Suprapubic skin (tissue), 4 donors: ENCODE measurements at regions not wholly inside any gene's neighbourhood (a gene's known extent, or its start where the extent isn't known, plus 50 kb on each side); places are given as distances from the start of the nearest gene placed in this dataset.

Experiments
- DNase-seq, 2 donors: peaks; one replicate each; pipeline ENCODE4 v3.0.0-alpha.2; 2019; ENCODE audit warnings: low spot score in 2 of 2
- H3K27ac ChIP-seq: fragments of 200-600 bp; sonication (generic); one replicate; pipeline ENCODE4 v1.5.1; 2019
- H3K27me3 ChIP-seq: fragments of 200-600 bp; sonication (generic); one replicate; pipeline ENCODE4 v1.5.1; 2019
- H3K36me3 ChIP-seq: fragments of 200-600 bp; sonication (generic); one replicate; pipeline ENCODE4 v1.5.1; 2019
- H3K4me1 ChIP-seq: fragments of 200-600 bp; sonication (generic); one replicate; pipeline ENCODE4 v1.5.1; 2019
- H3K4me3 ChIP-seq: fragments of 200-600 bp; sonication (generic); one replicate; pipeline ENCODE4 v1.5.1; 2019; ENCODE audit warnings: mild to moderate bottlenecking
- H3K9me3 ChIP-seq: fragments of 200-600 bp; sonication (generic); one replicate; pipeline ENCODE4 v1.5.1; 2019
- CTCF ChIP-seq, 2 donors: fragments of 200-600 bp in 1 of 2; fragments of 450-650 bp in 1 of 2; sonication (generic) in 1 of 2; IDR thresholded peaks; one replicate each; pipeline ENCODE4 v1.5.1; 2016 to 2019; ENCODE audit warnings: antibody characterized with exemption in 2 of 2, mild to moderate bottlenecking in 1 of 2, moderate library complexity in 1 of 2
- EP300 ChIP-seq: sonication (generic); formaldehyde crosslinking; IDR thresholded peaks from one replicate; pipeline ENCODE4 v1.6.1; 2017; ENCODE audit warnings: antibody characterized with exemption
- POLR2A ChIP-seq, 2 donors: fragments of 450-650 bp; IDR thresholded peaks; one replicate each; pipeline ENCODE4 v1.6.1; 2017; ENCODE audit warnings: antibody characterized with exemption in 2 of 2, mild to moderate bottlenecking in 2 of 2, moderate library complexity in 2 of 2
- POLR2AphosphoS5 ChIP-seq, 3 donors: sonication (generic); formaldehyde crosslinking; IDR thresholded peaks; one replicate each; pipeline ENCODE4 v1.6.1; 2017; ENCODE audit warnings: antibody characterized with exemption in 3 of 3
- WGBS: methylation state at CpG from one replicate; pipeline ENCODE4 v1.1.5; 2018; 5-methylcytosine and 5-hydroxymethylcytosine counted together

DNA sequence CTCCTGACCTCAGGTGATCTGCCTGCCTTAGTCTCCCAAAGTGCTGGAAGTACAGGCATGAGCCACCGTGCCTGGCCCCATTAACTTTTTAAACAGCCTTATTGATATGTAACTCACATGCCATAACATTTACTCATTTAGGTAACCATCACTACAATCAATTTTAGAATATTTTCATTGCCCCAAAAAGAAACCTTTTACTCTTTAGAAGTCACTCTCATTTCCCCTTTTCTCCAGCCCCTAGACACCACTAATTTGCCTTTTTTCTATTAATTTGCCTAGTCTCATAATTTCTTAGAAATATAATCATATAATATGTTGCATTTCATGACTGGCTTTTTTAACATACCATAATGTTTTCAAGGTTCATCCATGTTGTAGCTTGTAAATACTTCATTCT, 57.2 kb upstream of the TACR1 start:
- H3K4me3 ChIP-seq = no peak overlapping the region
- peaks cover 26% of the 10 kb centered on the region for H3K9me3 ChIP-seq
- TF ChIP-seq POLR2A (IDR thresholded peaks at IDR 0.05) (no peak), CTCF (IDR thresholded peaks at IDR 0.05) (no peak), EP300 (no peak), POLR2AphosphoS5 (IDR thresholded peaks at IDR 0.05) (no peak)
- no peaks in the 10 kb centered on the region for H3K36me3 ChIP-seq
- H3K27ac ChIP-seq = no peak overlapping the region
- no peak for DNase-seq
- no peaks in the 10 kb centered on the region for H3K27me3 ChIP-seq
- no peaks in the 10 kb centered on the region for H3K4me1 ChIP-seq
- WGBS = 65% methylated on average over 1 of the region's 1 CpG

GRCh38 chr2:75253526-75253925, 54.2 kb upstream of the TACR1 start:
- TF ChIP-seq POLR2AphosphoS5 (IDR thresholded peaks at IDR 0.05) (no peak), CTCF (IDR thresholded peaks at IDR 0.05) (no peak), POLR2A (IDR thresholded peaks at IDR 0.05) (no peak), EP300 (no peak)
- no peak overlapping the region for H3K4me3 ChIP-seq
- H3K27ac ChIP-seq = no peak overlapping the region
- H3K9me3 ChIP-seq = peaks cover 14% of the 10 kb centered on the region
- no peaks in the 10 kb centered on the region for H3K27me3 ChIP-seq
- no peaks in the 10 kb centered on the region for H3K36me3 ChIP-seq
- DNase-seq = no peak
- no peaks in the 10 kb centered on the region for H3K4me1 ChIP-seq

- 84% methylated on average over 3 of the region's 3 CpGs for WGBS
- no peak overlapping the region for H3K4me3 ChIP-seq
- TF ChIP-seq EP300 (no peak), CTCF (IDR thresholded peaks at IDR 0.05) (no peak), POLR2A (IDR thresholded peaks at IDR 0.05) (no peak), POLR2AphosphoS5 (IDR thresholded peaks at IDR 0.05) (no peak)
These were observed 52.6 kb upstream of the TACR1 start for GRCh38 chr2:75251896-75252295.

More at GRCh38 chr2:75251896-75252295, 52.6 kb upstream of the TACR1 start:
- H3K27me3 ChIP-seq = no peaks in the 10 kb centered on the region
- no peaks in the 10 kb centered on the region for H3K36me3 ChIP-seq
- no peak for DNase-seq
- H3K4me1 ChIP-seq = no peaks in the 10 kb centered on the region
- H3K27ac ChIP-seq = no peak overlapping the region
- peaks cover 5% of the 10 kb centered on the region for H3K9me3 ChIP-seq
